ENCODE measurements at regions not wholly inside any gene's neighbourhood (a gene's known extent, or its start where the extent isn't known, plus 50 kb on each side); places are given as distances from the start of the nearest gene placed in this dataset.

DNA sequence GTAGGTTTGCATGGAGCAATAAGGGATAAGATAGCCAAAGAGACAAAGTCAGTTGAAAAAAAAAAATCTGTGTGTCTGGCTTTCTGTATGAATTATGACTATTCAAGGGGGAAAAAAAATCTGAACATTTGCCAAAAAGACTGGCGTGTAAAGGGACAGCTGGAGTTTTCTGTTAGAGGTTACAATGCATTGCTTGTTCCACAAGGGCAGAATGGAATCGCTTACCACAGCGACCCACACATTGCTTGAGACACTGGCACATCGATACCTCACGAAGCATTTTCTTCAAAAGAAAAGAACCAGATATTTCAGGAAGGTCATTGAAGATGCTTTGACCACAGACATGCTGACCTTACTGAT is 327.8 kb downstream of the TMEM167A start:
- H3K23ac ChIP-seq (ENCODE audit: insufficient read length) = no peak overlapping the region
- no peak overlapping the region for H3K27ac ChIP-seq (ENCODE audit: low read depth, low read length)
- H3K79me1 ChIP-seq (ENCODE audit: low read depth, low read length) = no peaks in the 10 kb centered on the region
- no peak overlapping the region for H2AK5ac ChIP-seq (ENCODE audit: low read depth, low read length)
- H4K91ac ChIP-seq (replicated peaks; ENCODE audit: insufficient read length, low read length) = no peak overlapping the region
- H3K36me3 ChIP-seq (ENCODE audit: control insufficient read depth in 2 of 4, insufficient read depth in 4 of 4, low read length in 3 of 4) = no peaks in the 10 kb centered on the region
- H2BK5ac ChIP-seq (ENCODE audit: low read depth, low read length) = no peak overlapping the region
- H3K79me2 ChIP-seq (ENCODE audit: control insufficient read depth in 1 of 2, insufficient read depth in 2 of 2, low read length in 2 of 2) = no peaks in the 10 kb centered on the region
- FAIRE-seq (no peak), DNase-seq (ENCODE audit: low read depth in 1 of 2, low spot score in 2 of 2) (no peak)
- H3K56ac ChIP-seq (replicated peaks; ENCODE audit: insufficient read length, low read depth, low read length) = no peak overlapping the region
- H2BK120ac ChIP-seq (replicated peaks; ENCODE audit: low read depth, low read length) = no peak overlapping the region
- ChIA-PET POLR2A (ENCODE audit: partially characterized antibody) (no interaction called here), CTCF (ENCODE audit: partially characterized antibody) (interaction anchor here (0.6 kb wide), 1 partner anchor 813 kb away, joined by 3 read pairs; no protein-coding TSS in a partner anchor)
- no peak overlapping the region for H3K4ac ChIP-seq (replicated peaks; ENCODE audit: insufficient read length, low read depth, low read length)
- H4K8ac ChIP-seq (ENCODE audit: extremely low read depth, insufficient read depth, low read length) = no peak overlapping the region
- no peaks in the 10 kb centered on the region for H4K20me1 ChIP-seq (replicated peaks in 1 of 2; ENCODE audit: control insufficient read depth in 1 of 2, insufficient read depth in 2 of 2, low read length in 2 of 2)
- no peak overlapping the region for H2BK20ac ChIP-seq (ENCODE audit: low read length)
- H3K4me3 ChIP-seq (ENCODE audit: extremely low read depth in 1 of 4, insufficient read depth in 2 of 4, low read depth in 3 of 4, low read length in 4 of 4) = no peak overlapping the region
- H3K4me1 ChIP-seq (replicated peaks in 1 of 4; ENCODE audit: control insufficient read depth in 3 of 4, insufficient read depth in 4 of 4, low read length in 3 of 4) = no peaks in the 10 kb centered on the region
- no peak overlapping the region for H4K5ac ChIP-seq (ENCODE audit: insufficient read length, low read depth, low read length)
- H3K23me2 ChIP-seq (ENCODE audit: low read depth, low read length) = no peaks in the 10 kb centered on the region; the same call in 1 of the 2 replicates
- no peak overlapping the region for H2BK15ac ChIP-seq (ENCODE audit: low read length)
- 0 out of 4 replicates have a peak, but pooled peaks cover 0 to 3% of the 10 kb centered on the region in 2 experiments for H3K9me3 ChIP-seq (ENCODE audit: insufficient read depth in 2 of 2, low read depth in 1 of 2, low read length in 1 of 2)
- H3K9ac ChIP-seq (replicated peaks in 1 of 4; ENCODE audit: extremely low read depth in 1 of 4, low read depth in 3 of 4, low read length in 3 of 4) = no peak overlapping the region
- no peak overlapping the region for H3K4me2 ChIP-seq (ENCODE audit: insufficient read depth in 1 of 2, low read depth in 2 of 2, low read length in 2 of 2)
- H3K14ac ChIP-seq (ENCODE audit: insufficient read length) = no peak overlapping the region
- WGBS, 2 experiments (ENCODE audit: extremely low coverage in 1 of 2, insufficient coverage in 1 of 2, insufficient read length in 1 of 2, insufficient replicate concordance in 2 of 2, low coverage in 1 of 2, low lambda C conversion rate in 2 of 2, missing lambda C conversion rate in 1 of 2) = 84% methylated on average over 5 of the region's 5 CpGs; no CpG with 5 or more reads in 1 of the 2 experiments
- H2BK12ac ChIP-seq (ENCODE audit: low read depth, low read length) = no peak overlapping the region
- no peak overlapping the region for H2AFZ ChIP-seq (ENCODE audit: low read length)
- no peaks in the 10 kb centered on the region for H3K27me3 ChIP-seq (replicated peaks in 1 of 4; ENCODE audit: control insufficient read depth in 3 of 4, extremely low read depth in 1 of 4, insufficient read depth in 3 of 4, low read length in 3 of 4)
- no peak overlapping the region for H3K18ac ChIP-seq (ENCODE audit: extremely low read depth, low read length)
- TF ChIP-seq EGR1 (IDR thresholded peaks at IDR 0.05; ENCODE audit: borderline replicate concordance, low read depth, low read length) (no peak), CREB1 (IDR thresholded peaks at IDR 0.05) (no peak), TBP (IDR thresholded peaks at IDR 0.05; ENCODE audit: low read depth, low read length) (no peak), RAD21 (IDR thresholded peaks at IDR 0.05 in 1 of 2, conservative IDR thresholded peaks at IDR 0.05 in 1 of 2; ENCODE audit: low read depth in 2 of 2, low read length in 2 of 2) (no peak), SIX5 (IDR thresholded peaks at IDR 0.05; ENCODE audit: low read depth, low read length) (no peak), CTBP2 (IDR thresholded peaks at IDR 0.05; ENCODE audit: borderline replicate concordance, insufficient read depth, insufficient read length, low read length) (no peak)

Data from H1 (cell line).